Activated CD4-positive, alpha-beta T cell treated with anti-CD3 and anti-CD28 coated beads, Interleukin-2, amount 50 U/mL, for 48 hours (primary cell): ENCODE measurements at regions not wholly inside any gene's neighbourhood (a gene's known extent, or its start where the extent isn't known, plus 50 kb on each side); places are given as distances from the start of the nearest gene placed in this dataset.
A peak's percentile ranks its signal among the peaks of the same experiment; 100 is the strongest.
"Not testable (repeated sequence)": the region's sequence is repeated elsewhere in the genome, so short reads cannot be mapped to it uniquely, and the experiment has no call there.

Experiments
- DNase-seq, 2 experiments: peaks; one replicate each; pipeline ENCODE4 v3.0.0-alpha.2; 2020

DNA sequence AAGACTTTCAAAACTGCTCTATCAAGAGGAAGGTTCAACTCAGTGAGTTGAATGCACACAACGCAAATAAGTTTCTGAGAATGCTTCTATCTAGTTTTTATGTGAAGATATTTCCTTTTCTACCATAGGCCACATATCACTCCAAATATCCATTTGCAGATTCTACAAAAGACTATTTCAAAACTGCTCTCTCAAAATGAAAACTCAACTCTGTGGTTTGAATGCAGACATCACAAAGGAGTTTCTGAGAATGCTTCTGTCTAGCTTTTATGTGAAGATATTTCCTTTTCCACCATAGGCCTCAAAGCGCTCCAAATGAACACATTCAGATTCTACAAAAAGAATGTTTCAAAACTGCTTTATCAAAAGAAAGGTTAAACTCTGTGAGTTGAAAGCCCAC is 1093.1 kb upstream of the DEFB115 start:
- DNase-seq: not testable (repeated sequence)

DNA sequence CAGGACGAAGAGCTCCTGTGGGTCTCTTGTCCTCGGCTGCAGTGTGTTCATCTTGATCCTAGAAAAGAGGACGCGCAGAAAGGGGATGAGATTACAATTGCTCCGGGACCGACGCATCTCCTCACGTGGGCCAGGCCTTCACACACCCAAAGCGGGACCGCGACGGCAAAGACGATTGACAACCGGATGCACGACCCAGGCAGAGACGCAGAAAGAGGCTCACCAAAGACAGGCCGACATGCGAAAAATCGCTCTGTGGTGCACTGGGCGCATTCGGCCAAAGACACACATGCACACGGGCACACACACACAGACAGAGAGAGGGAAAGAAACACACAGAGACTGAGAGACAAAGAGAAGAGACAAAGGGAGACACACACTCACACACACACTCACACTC is 1089.9 kb upstream of the DEFB115 start:
- no peak for DNase-seq

DNA sequence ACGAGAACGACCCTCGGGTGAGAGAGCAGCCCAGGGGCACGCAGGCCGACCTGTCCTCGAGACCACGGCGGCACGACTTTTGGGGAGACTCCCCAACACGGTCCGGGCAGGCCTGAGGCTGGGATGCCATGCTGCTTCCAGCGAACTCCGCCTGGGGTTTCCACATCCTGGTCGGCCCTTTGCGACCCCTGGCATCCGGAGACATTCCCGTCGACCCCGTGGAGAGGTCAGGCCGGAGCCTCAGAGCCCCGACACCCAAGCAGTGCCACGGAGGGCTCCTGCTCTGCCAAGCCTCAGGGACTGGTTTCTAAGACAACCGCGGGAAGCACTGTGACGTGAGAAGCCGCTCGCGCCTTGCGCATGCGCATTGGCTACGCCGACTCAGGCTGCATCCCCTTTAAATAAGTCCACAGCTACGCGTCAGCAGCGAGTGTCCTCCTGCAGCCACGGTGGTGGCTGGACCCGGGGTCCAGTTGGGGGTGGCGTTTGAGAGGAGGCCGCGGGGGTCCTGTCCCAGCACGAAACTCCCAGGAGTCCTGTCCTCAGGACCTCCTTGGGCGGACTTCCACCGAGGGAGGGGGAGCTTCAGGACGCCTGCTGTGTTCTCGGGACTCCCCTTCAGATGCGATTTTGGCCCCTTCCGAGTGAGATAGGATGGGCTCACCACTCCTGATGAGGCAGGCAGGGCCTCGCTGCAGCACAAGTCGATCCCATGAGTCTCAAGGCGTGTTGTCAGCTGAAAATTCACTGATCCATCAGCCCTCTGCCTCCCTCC is 1089.3 kb upstream of the DEFB115 start:
- peak; percentile 1 to 9 for DNase-seq

DNA sequence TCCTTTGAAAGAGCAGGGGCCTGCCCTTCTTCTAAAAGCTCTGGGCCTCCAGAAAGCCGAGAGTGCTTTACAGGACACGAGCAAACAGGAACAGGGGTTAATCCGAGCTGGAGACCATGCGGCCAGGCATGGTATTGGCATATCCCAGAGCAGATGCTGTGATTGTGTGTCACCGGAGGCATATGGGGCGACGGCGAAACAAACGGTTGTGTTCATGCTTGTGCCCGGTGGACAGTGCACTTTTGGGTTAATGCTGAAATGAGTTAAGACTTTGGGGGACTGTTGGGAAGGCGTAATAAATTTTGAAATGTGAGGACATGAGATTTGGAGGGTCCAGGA is 1088.7 kb upstream of the DEFB115 start:
- no peak for DNase-seq

DNA sequence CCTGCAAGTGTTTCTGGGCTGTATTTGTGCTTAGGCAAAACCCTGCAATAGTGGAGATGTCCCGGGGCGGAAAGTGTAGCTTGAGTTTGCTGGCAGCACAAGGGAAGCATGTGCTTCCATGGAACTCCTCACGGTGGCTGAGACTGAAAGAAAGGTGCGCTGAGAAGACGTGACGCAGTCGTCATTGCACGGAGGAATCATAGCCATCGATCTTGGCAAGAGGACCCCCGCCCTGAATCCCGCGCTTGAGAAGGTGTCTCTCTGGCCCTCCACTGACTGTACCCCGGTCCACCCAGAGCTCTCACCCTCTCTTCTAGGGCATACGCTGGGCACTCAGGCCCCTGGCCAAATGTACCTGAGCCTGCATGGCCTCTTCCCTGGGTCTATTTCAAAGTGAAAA is 1081.8 kb upstream of the DEFB115 start:
- no peak for DNase-seq

DNA sequence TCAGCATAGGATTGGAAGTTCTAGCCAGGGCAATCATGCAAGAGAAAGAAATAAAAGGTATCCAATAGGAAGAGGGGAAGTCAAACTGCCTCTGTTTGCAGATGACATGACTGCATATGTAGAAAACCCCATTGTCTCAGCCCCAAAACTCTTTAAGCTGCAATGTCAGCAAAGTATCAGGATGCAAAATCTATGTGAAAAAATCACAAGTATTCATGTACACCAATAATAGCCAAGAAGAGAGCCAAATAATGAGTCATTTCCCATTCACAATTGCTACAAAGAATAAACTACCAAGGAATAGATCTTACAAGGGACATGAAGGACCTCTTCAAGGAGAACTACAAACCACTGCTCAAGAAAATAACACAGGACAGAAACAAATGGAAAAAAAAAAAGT is 1074.3 kb upstream of the DEFB115 start:
- not testable (repeated sequence) for DNase-seq

DNA sequence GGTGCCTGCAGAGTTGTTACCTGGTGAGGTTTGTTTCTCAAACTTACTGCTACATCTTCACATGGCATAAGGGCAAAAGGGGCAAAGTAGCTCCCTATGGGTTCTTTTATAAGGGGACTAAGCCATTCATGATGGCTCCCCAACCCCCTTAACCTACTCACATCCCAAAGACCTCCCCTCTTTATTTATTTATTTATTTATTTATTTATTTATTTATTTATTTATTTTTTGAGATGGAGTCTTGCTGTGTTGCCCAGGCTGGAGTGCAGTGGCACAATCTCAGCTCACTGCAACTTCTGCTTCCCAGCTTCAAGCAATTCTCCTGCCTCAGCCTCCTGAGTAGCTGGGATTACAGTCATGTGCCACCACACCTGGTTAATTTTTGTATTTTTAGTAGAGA is 1065.7 kb upstream of the DEFB115 start:
- DNase-seq: not testable (repeated sequence)

DNA sequence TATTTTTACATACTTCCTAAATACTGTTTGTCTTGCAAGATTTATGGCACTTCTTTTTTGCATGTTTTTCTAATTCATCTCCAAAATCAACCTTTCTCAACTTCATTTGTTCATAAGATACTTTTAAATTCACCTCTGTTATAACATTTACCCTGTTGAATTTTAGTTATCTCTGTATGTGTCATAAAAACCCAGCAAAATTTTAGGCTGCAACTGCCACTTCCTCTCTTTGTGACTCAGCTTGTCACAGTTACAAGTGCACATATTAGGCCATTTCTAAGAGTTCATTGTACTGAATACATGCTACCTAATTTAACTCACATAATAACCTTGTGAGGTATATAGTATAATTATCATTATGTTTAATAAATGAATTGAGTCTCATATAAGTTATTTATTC is 1023.0 kb upstream of the DEFB115 start:
- DNase-seq: not testable (repeated sequence)

DNA sequence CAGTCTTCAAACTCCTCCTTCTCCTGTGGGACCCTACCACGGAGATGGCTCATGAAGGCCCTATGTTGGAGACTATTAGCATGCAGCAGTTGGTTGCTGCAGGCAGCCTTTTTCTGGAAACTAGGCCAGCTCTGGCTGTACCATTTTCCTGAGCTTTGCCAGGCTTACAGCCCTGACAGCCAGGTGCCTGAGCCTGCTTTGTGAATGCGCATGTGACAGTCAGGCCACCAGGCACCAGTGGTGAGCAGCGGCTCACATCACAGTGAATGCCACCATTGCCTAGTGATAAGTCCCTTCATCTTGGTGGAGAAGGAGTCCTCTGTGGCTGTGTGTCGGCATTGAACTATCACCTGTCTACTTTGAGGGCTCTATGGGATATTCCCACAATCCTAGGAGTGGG is 982.4 kb upstream of the DEFB115 start:
- not testable (repeated sequence) for DNase-seq

DNA sequence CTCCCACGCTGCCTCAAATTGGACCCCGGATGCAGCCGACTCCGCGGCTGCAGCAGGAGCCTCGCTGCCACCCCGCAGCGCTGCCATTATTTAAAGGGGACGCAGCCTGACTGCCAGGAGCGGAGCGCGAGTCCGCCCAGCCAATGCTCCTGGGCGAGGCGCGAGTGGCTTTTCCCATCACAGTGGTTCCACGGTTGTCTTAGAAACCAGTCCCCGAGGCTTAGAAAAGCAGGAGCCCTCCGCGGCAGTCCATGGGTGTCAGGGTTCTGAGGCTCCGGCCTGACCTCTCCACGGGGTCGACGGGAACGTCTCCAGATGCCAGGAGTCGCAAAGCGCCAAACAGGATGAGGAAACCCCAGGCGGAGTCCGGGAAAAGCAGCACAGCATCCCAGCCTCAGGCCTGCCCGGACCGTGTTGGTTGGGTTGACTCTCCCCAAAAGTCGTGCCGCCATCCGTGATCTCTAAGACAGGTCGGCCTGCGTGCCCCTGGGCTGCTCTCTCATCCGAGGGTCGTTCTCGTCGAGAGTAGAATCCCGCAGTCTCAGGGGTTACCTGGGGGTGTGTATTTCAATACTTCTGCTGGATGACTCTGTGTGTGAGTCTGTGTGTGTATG is 975.8 kb upstream of the DEFB115 start:
- no peak for DNase-seq

DNA sequence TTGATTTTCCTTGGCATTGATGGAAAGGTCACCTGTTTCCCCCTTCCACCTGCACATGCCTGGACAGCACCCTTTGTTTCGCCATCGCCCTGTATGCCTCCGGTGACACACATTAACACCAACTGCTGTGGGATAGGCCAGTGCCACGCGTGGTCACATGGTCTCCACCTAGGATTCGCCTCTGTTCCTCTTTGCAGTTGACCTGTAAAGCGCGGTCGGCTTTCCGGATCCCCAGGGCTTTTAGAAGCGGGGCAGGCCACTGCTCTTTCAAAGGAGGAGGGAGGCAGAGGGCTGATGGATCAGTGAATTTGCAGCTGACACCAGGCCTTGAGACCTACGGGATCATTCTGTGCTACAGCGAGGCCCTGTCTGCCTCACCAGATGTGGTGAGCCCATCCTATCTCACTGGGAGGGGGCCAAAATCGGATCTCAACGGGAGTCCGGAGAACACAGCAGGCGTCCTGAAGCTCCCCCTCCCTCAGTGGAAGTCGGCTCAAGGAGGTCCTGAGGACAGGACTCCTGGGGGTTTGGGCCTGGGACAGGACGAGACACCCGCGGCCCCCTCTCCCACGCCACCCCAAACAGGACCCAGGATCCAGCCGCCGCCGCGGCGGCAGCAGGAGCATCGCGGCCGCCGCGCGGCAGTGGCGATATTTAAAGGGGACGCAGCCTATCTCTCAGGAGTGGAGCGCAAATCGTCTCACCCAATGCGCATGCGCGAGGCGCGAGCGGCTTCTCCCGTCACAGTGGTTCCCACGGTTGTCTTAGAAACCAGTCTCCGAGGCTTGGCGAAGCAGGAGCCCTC is 973.8 kb upstream of the DEFB115 start:
- DNase-seq: peak; percentile 79 to 84

DNA sequence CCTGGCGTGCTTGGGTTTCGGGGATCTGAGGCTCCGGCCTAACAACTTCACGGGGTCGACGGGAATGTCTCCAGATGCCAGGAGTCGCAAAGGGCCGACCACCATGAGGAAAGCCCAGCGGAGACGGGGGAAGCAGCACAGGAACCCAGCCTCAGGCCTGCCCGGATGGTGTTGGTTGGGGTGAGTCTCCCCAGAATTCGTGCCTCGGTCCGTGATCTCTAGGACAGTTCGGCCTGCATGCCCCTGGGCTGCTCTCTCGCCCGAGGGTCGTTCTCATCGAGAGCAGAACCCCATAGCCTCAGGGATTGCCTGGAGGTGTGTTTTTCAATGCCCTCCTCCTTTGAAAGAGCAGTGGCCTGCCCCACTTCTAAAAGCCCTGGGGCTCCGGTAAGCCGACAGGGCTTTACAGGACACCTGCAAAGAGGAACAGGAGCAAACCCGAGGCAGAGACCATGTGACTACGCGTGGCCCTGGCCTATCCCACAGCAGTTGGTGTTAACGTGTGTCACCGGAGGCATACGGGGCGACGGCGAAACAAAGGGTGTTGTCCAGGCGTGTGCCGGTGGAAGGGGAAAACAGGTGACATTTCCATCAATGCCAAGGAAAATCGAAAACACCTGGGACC is 973.1 kb upstream of the DEFB115 start:
- DNase-seq: no peak

DNA sequence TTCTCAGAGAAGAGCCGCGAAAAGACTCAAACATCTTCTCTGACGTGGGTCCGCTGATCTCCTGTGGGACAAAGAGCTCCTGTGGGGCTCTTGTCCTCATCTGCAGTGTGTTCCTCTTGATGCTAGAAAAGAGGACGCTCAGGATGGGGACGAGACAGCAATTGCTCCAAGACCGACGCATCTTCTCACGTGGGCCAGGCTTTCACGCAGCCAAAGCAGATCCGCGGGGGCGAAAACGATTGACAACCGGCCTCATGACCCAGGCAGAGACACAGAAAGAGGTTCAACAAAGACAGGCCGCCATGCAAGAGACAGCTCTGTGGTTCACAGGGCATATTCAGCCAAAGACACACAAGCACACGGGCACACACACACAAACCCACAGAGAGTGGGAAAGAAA is 971.8 kb upstream of the DEFB115 start:
- no peak for DNase-seq

DNA sequence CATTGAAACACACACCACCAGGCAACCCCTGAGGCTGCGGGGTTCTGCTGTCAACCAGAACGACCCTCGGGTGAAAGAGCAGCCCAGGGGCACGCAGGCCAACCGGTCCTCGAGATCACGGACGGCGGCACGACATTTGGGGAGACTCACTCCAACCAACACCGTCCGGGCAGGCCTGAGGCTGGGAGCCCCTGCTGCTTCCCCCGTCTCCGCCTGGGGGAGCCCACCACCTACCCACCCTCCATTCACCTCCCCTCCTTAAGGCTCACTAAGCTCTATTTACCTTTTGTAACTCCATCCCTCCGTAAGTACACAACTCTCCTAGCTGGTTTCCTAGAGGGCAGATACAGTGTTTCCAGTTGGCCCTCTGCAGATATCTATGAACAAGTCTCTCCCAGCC is 971.3 kb upstream of the DEFB115 start:
- DNase-seq: no peak

DNA sequence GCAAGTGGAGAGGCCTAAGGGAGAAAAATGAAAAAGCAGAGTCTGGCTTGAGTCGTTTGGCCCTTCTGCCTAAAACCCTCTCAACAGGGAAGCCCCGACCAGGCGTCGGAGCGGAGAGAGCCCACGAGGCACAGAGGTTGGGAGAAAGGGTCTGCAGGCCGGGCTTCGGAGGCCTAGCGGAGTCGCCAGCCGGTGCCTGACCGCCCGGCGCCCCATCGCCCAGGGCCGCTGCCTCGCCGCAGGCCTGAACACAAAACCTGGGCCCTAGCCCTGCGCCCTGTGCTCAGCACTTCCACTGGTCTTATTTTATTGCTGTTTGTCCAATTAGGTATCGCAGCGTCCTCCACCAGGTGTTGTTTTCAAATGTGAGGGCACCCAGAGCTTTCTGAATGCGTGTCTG is 970.0 kb upstream of the DEFB115 start:
- not testable (repeated sequence) for DNase-seq

DNA sequence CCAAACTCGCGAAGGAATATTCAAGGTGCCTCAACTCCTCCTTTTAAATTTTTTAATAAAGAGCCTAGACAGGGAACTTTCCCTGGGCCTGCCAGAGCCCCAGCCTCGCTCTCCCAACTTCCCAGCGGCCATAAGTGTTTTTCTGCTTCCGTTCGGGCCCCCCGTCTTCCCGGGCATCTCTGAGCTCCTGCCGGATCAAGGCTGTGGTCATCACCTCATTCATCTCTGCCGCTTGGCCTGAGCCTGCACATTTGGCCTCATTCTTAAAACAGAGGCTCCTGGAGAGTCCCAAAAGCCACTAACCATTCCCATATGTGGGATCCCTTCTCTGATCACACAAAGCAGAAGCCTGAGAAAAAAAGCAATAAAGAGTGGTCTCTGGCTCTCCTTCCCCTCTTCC is 969.1 kb upstream of the DEFB115 start:
- DNase-seq: no peak

DNA sequence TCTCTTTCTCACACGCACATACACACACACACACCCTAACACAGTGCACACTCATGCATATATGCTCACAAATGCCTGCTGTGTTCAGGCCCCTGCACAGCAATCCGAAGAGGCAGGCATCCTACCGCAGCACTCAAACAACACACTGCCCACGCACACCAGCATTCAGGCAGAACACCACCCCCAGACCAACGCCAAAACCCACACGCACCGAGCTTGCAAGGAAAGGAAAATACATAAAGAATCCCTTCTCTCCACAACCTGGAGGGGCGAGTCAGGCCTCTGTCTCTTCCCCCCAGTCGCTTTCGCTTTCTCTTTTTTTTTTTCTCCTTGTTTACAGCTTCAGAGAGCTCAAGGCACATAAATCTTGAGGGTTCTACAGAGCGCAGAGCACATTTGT is 968.4 kb upstream of the DEFB115 start:
- DNase-seq: peak; percentile 7 to 26

DNA sequence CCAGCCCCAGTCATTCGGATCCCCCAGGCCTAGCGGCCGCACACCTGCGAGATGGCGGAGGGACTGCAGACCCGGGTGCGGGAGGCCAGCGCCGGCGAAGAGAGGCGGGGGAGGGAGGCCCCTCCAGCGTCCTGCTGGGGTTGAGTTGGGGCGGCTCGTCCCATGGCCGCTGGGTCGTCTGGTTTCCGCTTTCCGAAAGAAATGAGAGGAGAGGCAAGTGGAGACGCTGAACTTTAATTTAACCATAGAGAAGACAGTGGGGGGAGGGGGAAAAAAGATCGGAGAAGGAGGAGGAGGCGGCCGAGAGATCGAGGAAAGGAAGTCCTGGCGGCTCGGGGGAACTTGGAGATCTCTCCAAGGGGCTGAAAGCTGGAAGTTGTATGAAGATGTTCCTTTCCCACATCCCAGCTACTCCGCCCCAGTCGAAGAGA is 967.7 kb upstream of the DEFB115 start:
- peak; percentile 14 to 30 for DNase-seq

DNA sequence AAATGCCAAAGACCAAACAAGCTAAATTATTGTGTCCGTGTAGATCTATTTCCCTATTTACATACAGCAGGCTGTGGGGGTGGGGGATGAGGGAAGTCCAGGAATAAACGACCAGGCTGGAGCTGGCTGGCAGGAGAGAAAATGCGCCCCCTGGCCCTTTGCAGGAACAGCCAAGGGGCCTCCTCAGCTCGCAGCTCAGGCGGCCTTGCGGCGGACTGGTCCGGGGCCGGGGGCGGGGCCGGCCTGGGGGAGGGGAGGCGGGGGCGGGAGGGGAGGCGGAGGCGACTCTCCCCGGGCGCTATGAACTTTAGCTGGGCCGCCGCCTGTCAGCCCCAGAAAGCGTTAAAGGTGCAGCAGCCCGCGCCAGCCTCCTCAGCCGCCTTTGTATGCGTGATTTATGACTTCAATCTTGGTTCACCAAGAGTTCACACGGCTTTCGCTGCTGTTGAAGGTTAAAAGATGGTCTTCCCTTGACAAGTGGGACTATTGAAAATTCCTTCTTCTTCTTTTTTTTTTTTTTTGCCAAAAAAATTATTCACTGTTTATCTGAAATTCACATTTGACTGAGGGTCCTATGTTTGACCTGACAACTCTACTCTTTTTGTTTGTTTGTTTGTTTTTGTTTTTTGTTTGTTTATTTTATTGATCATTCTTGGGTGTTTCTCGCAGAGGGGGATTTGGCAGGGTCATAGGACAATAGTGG is 967.0 kb upstream of the DEFB115 start:
- DNase-seq: peak; percentile 21 to 29

DNA sequence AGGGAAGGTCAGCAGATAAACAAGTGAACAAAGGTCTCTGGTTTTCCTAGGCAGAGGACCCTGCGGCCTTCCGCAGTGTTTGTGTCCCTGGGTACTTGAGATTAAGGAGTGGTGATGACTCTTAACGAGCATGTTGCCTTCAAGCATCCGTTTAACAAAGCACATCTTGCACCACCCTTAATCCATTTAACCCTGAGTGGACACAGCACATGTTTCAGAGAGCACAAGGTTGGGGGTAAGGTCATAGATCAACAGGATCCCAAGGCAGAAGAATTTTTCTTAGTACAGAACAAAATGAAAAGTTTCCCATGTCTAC is 966.4 kb upstream of the DEFB115 start:
- not testable (repeated sequence) for DNase-seq

DNA sequence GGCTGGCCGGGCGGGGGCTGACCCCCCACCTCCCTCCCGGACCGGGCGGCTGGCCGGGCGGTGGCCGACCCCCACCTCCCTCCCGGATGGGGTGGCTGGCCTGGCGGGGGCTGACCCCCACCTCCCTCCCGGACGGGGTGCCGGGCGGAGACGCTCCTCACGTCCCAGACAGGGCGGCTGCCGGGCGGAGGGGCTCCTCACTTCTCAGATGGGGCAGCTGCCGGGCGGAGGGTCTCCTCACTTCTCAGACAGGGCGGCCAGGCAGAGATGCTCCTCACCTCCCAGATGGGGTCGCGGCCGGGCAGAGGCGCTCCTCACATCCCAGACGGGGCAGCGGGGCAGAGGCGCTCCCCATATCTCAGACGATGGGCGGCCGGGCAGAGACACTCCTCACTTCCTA is 965.8 kb upstream of the DEFB115 start:
- not testable (repeated sequence) for DNase-seq

DNA sequence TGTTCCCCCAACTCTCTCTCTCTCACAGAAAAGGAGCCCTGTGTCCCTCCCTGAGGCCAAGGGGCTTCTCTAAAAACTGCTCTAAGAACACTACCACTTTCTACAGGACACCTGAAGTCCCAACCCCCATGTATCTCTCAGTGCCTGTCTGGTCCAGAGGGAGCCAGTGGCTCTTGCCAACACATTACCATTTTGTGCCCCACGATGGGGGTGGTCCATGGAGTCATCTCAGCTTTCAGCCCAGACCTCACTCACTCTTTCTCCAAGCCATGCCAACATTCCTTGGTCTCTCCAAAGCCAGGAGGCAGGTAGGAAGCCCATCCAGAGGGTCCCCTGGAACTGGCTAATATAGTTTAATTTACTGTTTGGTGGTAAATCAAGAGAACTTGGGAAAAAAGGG is 962.1 kb upstream of the DEFB115 start:
- not testable (repeated sequence) for DNase-seq

DNA sequence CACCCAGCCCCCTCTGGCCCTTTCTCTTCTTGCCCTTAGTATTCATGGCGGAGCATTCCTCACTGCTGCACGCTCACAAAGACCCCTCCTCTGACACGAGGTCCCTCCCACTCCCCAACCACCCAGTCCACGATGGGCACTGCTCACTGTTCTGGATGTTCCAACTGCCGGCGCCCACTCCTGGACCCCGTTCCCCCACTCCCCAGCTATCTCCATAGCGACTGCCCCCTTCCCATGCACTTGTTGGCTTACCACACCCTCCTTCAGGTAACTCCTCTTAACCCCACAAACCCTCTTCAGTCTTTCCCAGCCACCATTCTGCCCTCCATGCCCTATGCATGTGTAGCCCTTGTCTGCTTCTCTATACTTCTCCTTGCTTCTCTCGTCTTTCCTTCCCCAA is 961.5 kb upstream of the DEFB115 start:
- not testable (repeated sequence) for DNase-seq
